H1 (cell line): ENCODE measurements at regions not wholly inside any gene's neighbourhood (a gene's known extent, or its start where the extent isn't known, plus 50 kb on each side); places are given as distances from the start of the nearest gene placed in this dataset.

Experiments
- CTCF ChIA-PET: fragments of 300-600 bp; sonication (Branson Sonifier 250); formaldehyde crosslinking; loops from one replicate; lab custom pipeline; 2021; ENCODE audit not compliant: partially characterized antibody; lab: Charles Lee
- POLR2A ChIA-PET: fragments of 300-600 bp; sonication (Branson Sonifier 250); formaldehyde crosslinking; loops from one replicate; lab custom pipeline; 2021; ENCODE audit warnings: inconsistent platforms; ENCODE audit not compliant: partially characterized antibody; lab: Charles Lee
- DNase-seq, 2 experiments: peaks; one replicate each; pipeline versions ENCODE4 v3.0.0 to v3.0.0-alpha.2; 2010 to 2022; ENCODE audit warnings: low spot score in 2 of 2, low read depth in 1 of 2, mixed read lengths in 1 of 2
- FAIRE-seq: peaks from 2 replicates; lab custom pipeline; 2011; peaks lifted over from hg19 to GRCh38; lab: Jason Lieb, UNC
- H2AFZ ChIP-seq: 2 replicates; pipeline ENCODE4 v1.8.1; 2012; ENCODE audit warnings: low read length, inconsistent platforms
- H2AK5ac ChIP-seq: 2 replicates; pipeline ENCODE4 v1.6.1; 2013; ENCODE audit warnings: low read depth, low read length
- H2BK120ac ChIP-seq: replicated peaks from 2 replicates; pipeline ENCODE3; 2013; ENCODE audit warnings: low read depth, low read length, inconsistent platforms
- H2BK12ac ChIP-seq: 2 replicates; pipeline ENCODE4 v1.6.1; 2013; ENCODE audit warnings: low read depth, low read length
- H2BK15ac ChIP-seq: 2 replicates; pipeline ENCODE4 v1.6.1; 2013; ENCODE audit warnings: low read length
- H2BK20ac ChIP-seq: 2 replicates; pipeline ENCODE4 v1.6.1; 2013; ENCODE audit warnings: low read length
- H2BK5ac ChIP-seq: 2 replicates; pipeline ENCODE4 v1.6.1; 2013; ENCODE audit warnings: low read depth, low read length
- H3K14ac ChIP-seq: 2 replicates; pipeline ENCODE4 v1.6.1; 2013; ENCODE audit warnings: inconsistent platforms; ENCODE audit not compliant: insufficient read length
- H3K18ac ChIP-seq: 2 replicates; pipeline ENCODE4 v1.6.1; 2013; ENCODE audit warnings: low read length; ENCODE audit errors: extremely low read depth
- H3K23ac ChIP-seq: 2 replicates; pipeline ENCODE4 v1.6.1; 2013; ENCODE audit warnings: inconsistent platforms; ENCODE audit not compliant: insufficient read length
- H3K23me2 ChIP-seq: 2 replicates; pipeline ENCODE4 v1.6.1; 2013; ENCODE audit warnings: low read depth, low read length
- H3K27ac ChIP-seq: 2 replicates; pipeline ENCODE4 v1.6.1; 2011; ENCODE audit warnings: low read depth, low read length, inconsistent platforms
- H3K27me3 ChIP-seq, 4 experiments: replicated peaks in 1 of 4; 1 replicate in 1 of 4; 2 replicates in 3 of 4; pipeline versions ENCODE4 v1.6.1 to v1.8.1; 2011 to 2013; ENCODE audit warnings: low read length in 3 of 4, mild to moderate bottlenecking in 3 of 4, inconsistent platforms in 2 of 4, mixed read lengths in 2 of 4, moderate library complexity in 1 of 4; ENCODE audit not compliant: control insufficient read depth in 3 of 4, insufficient read depth in 3 of 4; ENCODE audit errors: extremely low read depth in 1 of 4
- H3K36me3 ChIP-seq, 4 experiments: 2 replicates each; pipeline versions ENCODE4 v1.6.1 to v1.8.1; 2011 to 2013; ENCODE audit warnings: mild to moderate bottlenecking in 4 of 4, low read length in 3 of 4, moderate library complexity in 2 of 4, control low read depth in 1 of 4, inconsistent platforms in 1 of 4; ENCODE audit not compliant: insufficient read depth in 4 of 4, control insufficient read depth in 2 of 4
- H3K4ac ChIP-seq: replicated peaks from 2 replicates; pipeline ENCODE3; 2013; ENCODE audit warnings: low read length, low read depth, mixed read lengths, inconsistent platforms; ENCODE audit not compliant: insufficient read length
- H3K4me1 ChIP-seq, 4 experiments: replicated peaks in 1 of 4; 1 replicate in 1 of 4; 2 replicates in 3 of 4; pipeline versions ENCODE4 v1.6.1 to v1.8.1; 2011 to 2013; ENCODE audit warnings: low read length in 3 of 4, inconsistent platforms in 2 of 4, mixed read lengths in 1 of 4; ENCODE audit not compliant: insufficient read depth in 4 of 4, control insufficient read depth in 3 of 4
- H3K4me2 ChIP-seq, 2 experiments: 2 replicates each; pipeline versions ENCODE4 v1.6.1 to v1.8.1; 2011 to 2013; ENCODE audit warnings: low read depth in 2 of 2, low read length in 2 of 2, control low read depth in 1 of 2, inconsistent platforms in 1 of 2, mild to moderate bottlenecking in 1 of 2; ENCODE audit not compliant: insufficient read depth in 1 of 2
- H3K4me3 ChIP-seq, 4 experiments: fragments of 200-600, 300-600 bp in 1 of 4; sonication (generic), shearing (Covaris generic), sonication (Bioruptor Twin) in 1 of 4; 2 replicates each; pipeline versions ENCODE4 v1.5.1 to v1.8.1; 2011 to 2016; ENCODE audit warnings: low read length in 4 of 4, low read depth in 3 of 4, control low read depth in 2 of 4, inconsistent platforms in 2 of 4, mild to moderate bottlenecking in 2 of 4, mixed read lengths in 1 of 4, moderate library complexity in 1 of 4; ENCODE audit not compliant: insufficient read depth in 2 of 4; ENCODE audit errors: extremely low read depth in 1 of 4
- H3K56ac ChIP-seq: replicated peaks from 2 replicates; pipeline ENCODE3; 2013; ENCODE audit warnings: low read depth, mild to moderate bottlenecking, mixed read lengths, low read length, inconsistent platforms; ENCODE audit not compliant: insufficient read length
- H3K79me1 ChIP-seq: 2 replicates; pipeline ENCODE4 v1.6.1; 2013; ENCODE audit warnings: low read depth, low read length, control low read depth
- H3K79me2 ChIP-seq, 2 experiments: 2 replicates each; pipeline versions ENCODE4 v1.6.1 to v1.8.1; 2012 to 2013; ENCODE audit warnings: low read length in 2 of 2, mild to moderate bottlenecking in 2 of 2, inconsistent platforms in 1 of 2; ENCODE audit not compliant: insufficient read depth in 2 of 2, control insufficient read depth in 1 of 2
- H3K9ac ChIP-seq, 4 experiments: replicated peaks in 1 of 4; 1 replicate in 1 of 4; 2 replicates in 3 of 4; pipeline versions ENCODE4 v1.6.1 to v1.8.1; 2011 to 2013; ENCODE audit warnings: low read depth in 3 of 4, low read length in 3 of 4, control low read depth in 2 of 4, mild to moderate bottlenecking in 2 of 4, moderate library complexity in 2 of 4, inconsistent platforms in 1 of 4; ENCODE audit errors: extremely low read depth in 1 of 4
- H3K9me3 ChIP-seq, 2 experiments: 2 replicates each; pipeline versions ENCODE4 v1.6.1 to v1.8.1; 2012 to 2013; ENCODE audit warnings: mild to moderate bottlenecking in 2 of 2, moderate library complexity in 2 of 2, control low read depth in 1 of 2, inconsistent platforms in 1 of 2, low read depth in 1 of 2, low read length in 1 of 2, mixed read lengths in 1 of 2; ENCODE audit not compliant: insufficient read depth in 2 of 2
- H4K20me1 ChIP-seq, 2 experiments: replicated peaks in 1 of 2; 2 replicates each; pipeline versions ENCODE3 to v1.8.1; 2011 to 2013; ENCODE audit warnings: inconsistent platforms in 2 of 2, low read length in 2 of 2, mild to moderate bottlenecking in 1 of 2; ENCODE audit not compliant: insufficient read depth in 2 of 2, control insufficient read depth in 1 of 2
- H4K5ac ChIP-seq: 2 replicates; pipeline ENCODE4 v1.6.1; 2013; ENCODE audit warnings: low read length, low read depth, mixed read lengths, inconsistent platforms; ENCODE audit not compliant: insufficient read length
- H4K8ac ChIP-seq: 2 replicates; pipeline ENCODE4 v1.8.0; 2013; ENCODE audit warnings: mild to moderate bottlenecking, moderate library complexity, low read length, inconsistent platforms; ENCODE audit not compliant: insufficient read depth; ENCODE audit errors: extremely low read depth
- H4K91ac ChIP-seq: replicated peaks from 2 replicates; pipeline ENCODE3; 2013; ENCODE audit warnings: low read length, mixed read lengths, inconsistent platforms; ENCODE audit not compliant: insufficient read length
- BCL11A ChIP-seq, 2 experiments: IDR thresholded peaks; one replicate each; pipeline ENCODE4 v1.6.1; 2011; ENCODE audit warnings: low read depth in 2 of 2, low read length in 2 of 2, mild to moderate bottlenecking in 2 of 2
- CHD1 ChIP-seq: IDR thresholded peaks from 2 replicates; pipeline ENCODE4 v1.6.1; 2012; ENCODE audit warnings: low read depth, low read length, improper control_type of control experiment
- HDAC2 ChIP-seq, 2 experiments: fragments of 300-600 bp in 1 of 2; sonication (generic) in 1 of 2; IDR thresholded peaks; 2 replicates each; pipeline ENCODE4 v1.6.1; 2011 to 2012; ENCODE audit warnings: low read depth in 2 of 2, low read length in 2 of 2, mild to moderate bottlenecking in 2 of 2, moderate library complexity in 2 of 2, borderline replicate concordance in 1 of 2, inconsistent platforms in 1 of 2
- KDM1A ChIP-seq: fragments of 200-600, 300-600 bp; sonication (generic); IDR thresholded peaks from 2 replicates; pipeline ENCODE4 v1.7.1; 2016; ENCODE audit warnings: mild to moderate bottlenecking, low read length, borderline replicate concordance
- PHF8 ChIP-seq: fragments of 200-600 bp; sonication (generic); conservative IDR thresholded peaks from 2 replicates; pipeline ENCODE4 v1.7.1; 2012; ENCODE audit warnings: low read depth, mild to moderate bottlenecking, inconsistent platforms, low read length, moderate library complexity
- POLR2A ChIP-seq, 2 experiments: IDR thresholded peaks; 1 replicate in 1 of 2; 2 replicates in 1 of 2; pipeline ENCODE4 v1.6.1; 2011; ENCODE audit warnings: low read depth in 2 of 2, low read length in 2 of 2, mild to moderate bottlenecking in 2 of 2; ENCODE audit errors: control extremely low read depth in 1 of 2
- SIN3A ChIP-seq, 2 experiments: IDR thresholded peaks in 1 of 2; conservative IDR thresholded peaks in 1 of 2; 2 replicates each; pipeline ENCODE4 v1.6.1; 2011 to 2012; ENCODE audit warnings: low read length in 2 of 2, improper control_type of control experiment in 1 of 2, low read depth in 1 of 2, mild to moderate bottlenecking in 1 of 2
- SRF ChIP-seq: IDR thresholded peaks from 2 replicates; pipeline ENCODE4 v1.6.1; 2011; ENCODE audit warnings: mild to moderate bottlenecking, low read depth, low read length, moderate library complexity
- SUZ12 ChIP-seq: fragments of 200-600 bp; sonication (generic); IDR thresholded peaks from 2 replicates; pipeline ENCODE4 v1.6.1; 2012; ENCODE audit warnings: mild to moderate bottlenecking, inconsistent platforms, low read length, moderate library complexity, mixed read lengths
- ZNF274 ChIP-seq: IDR thresholded peaks from 2 replicates; pipeline ENCODE4 v1.7.0; 2012; ENCODE audit warnings: low read length, borderline replicate concordance; ENCODE audit errors: extremely low read depth
- WGBS, 2 experiments: shearing (Covaris generic) in 1 of 2; methylation state at CpG; one replicate each; pipeline versions ENCODE4 v1.1.6 to v1.1.7; 2013 to 2015; ENCODE audit warnings: low lambda C conversion rate in 2 of 2, mixed read lengths in 2 of 2, inconsistent platforms in 1 of 2, low coverage in 1 of 2, missing lambda C conversion rate in 1 of 2; ENCODE audit not compliant: insufficient replicate concordance in 2 of 2, insufficient coverage in 1 of 2, insufficient read length in 1 of 2; ENCODE audit errors: extremely low coverage in 1 of 2, missing lambda C conversion rate in 1 of 2; 5-methylcytosine and 5-hydroxymethylcytosine counted together
- TF ChIP-seq, protein P1 (sequence below): IDR thresholded peaks from 2 replicates; pipeline ENCODE4 v1.6.1; 2012; ENCODE audit warnings: low read length, inconsistent platforms

DNA sequence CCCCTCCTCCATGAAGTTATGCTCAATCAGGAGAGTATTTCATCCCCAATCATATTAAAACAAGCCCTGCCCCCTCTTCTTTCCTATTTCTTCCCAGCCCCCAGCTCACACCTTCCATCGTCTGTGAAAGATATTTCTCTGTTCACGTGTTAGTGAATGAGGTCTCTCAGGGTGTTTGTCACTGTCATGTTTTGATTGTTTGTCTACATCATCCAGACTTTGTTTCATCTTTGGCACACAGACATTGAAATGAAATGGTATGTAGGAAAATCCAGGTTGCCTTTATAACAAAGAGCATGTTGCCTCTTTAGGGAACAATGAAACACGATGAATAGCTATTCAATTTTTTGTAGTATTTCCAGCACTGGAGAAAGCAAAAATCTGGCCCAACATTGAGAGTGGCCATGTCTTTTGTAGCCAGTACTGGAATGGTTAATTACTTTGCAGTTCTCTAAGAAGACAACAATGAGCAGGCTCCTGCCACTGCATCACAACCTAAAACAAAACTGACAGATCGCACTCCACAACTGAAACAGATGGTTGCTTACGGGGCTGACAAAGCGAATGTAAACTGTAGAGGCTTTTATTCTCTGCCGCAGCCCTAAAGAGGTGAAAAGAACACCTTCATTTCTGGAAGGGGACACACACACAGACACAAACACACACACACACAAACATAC lies 543.6 kb upstream of the CITED2 start:
- CTCF ChIA-PET: interaction anchor here (0.9 to 1.3 kb wide), 2 partner anchors 15 to 29 kb away, joined by 3 to 4 read pairs; no protein-coding TSS in a partner anchor
- Histone ChIP-seq H3K9me3 (peaks cover 0 to 5% of the 10 kb centered on the region in 2 experiments; a peak in 1 of 4 replicates), H2BK5ac (no peak overlapping the region), H4K20me1 (no peaks in the 10 kb centered on the region), H3K4me1 (peaks cover 0 to 6% (median 2%) of the 10 kb centered on the region in 4 experiments; a peak in 3 of 7 replicates), H3K23ac (no peak overlapping the region), H3K27ac (no peak overlapping the region), H4K91ac (no peak overlapping the region), H3K14ac (no peak overlapping the region), H3K4ac (no peak overlapping the region), H3K36me3 (no peaks in the 10 kb centered on the region), H4K5ac (no peak overlapping the region), H2BK20ac (peak overlapping the region; percentile 35; the same call in 1 of the 2 replicates), H3K56ac (no peak overlapping the region), H3K27me3 (no peaks in the 10 kb centered on the region), H2AK5ac (no peak overlapping the region), H3K79me1 (no peaks in the 10 kb centered on the region), H3K4me2 (no peak overlapping the region), H2BK120ac (no peak overlapping the region), H3K23me2 (peaks cover 2% of the 10 kb centered on the region; the same call in 1 of the 2 replicates), H3K18ac (no peak overlapping the region), H3K4me3 (no peak overlapping the region), H4K8ac (no peak overlapping the region), H2BK15ac (no peak overlapping the region), H3K9ac (no peak overlapping the region), H3K79me2 (no peaks in the 10 kb centered on the region), H2AFZ (peak overlapping the region; percentile 35; the same call in 1 of the 2 replicates), H2BK12ac (no peak overlapping the region)
- DNase-seq: no peak
- POLR2A ChIA-PET: no interaction called here
- WGBS, 2 experiments: 88% methylated on average over 7 of the region's 7 CpGs; no CpG with 5 or more reads in 1 of the 2 experiments
- FAIRE-seq: no peak
- TF ChIP-seq KDM1A: no peak
- TF ChIP-seq ZNF274: no peak
- no peak for TF ChIP-seq PHF8
- no peak for TF ChIP-seq BCL11A (IDR thresholded peaks at IDR 0.05; ENCODE audit: low read depth in 2 of 2, low read length in 2 of 2)
- TF ChIP-seq, protein P1, sequence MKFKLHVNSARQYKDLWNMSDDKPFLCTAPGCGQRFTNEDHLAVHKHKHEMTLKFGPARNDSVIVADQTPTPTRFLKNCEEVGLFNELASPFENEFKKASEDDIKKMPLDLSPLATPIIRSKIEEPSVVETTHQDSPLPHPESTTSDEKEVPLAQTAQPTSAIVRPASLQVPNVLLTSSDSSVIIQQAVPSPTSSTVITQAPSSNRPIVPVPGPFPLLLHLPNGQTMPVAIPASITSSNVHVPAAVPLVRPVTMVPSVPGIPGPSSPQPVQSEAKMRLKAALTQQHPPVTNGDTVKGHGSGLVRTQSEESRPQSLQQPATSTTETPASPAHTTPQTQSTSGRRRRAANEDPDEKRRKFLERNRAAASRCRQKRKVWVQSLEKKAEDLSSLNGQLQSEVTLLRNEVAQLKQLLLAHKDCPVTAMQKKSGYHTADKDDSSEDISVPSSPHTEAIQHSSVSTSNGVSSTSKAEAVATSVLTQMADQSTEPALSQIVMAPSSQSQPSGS: no peak
- no peak for TF ChIP-seq SIN3A (conservative IDR thresholded peaks at IDR 0.05 in 1 of 2, IDR thresholded peaks at IDR 0.05 in 1 of 2; ENCODE audit: low read depth in 1 of 2, low read length in 2 of 2)
- no peak for TF ChIP-seq SRF
- no peak for TF ChIP-seq HDAC2 (IDR thresholded peaks at IDR 0.05; ENCODE audit: borderline replicate concordance in 1 of 2, low read depth in 2 of 2, low read length in 2 of 2)
- no peak for TF ChIP-seq CHD1
- TF ChIP-seq POLR2A (IDR thresholded peaks at IDR 0.05; ENCODE audit: control extremely low read depth in 1 of 2, low read depth in 2 of 2, low read length in 2 of 2): no peak
- TF ChIP-seq SUZ12: no peak
